SK-N-SH treated with all-trans-retinoic acid at 6 μM for 48 hours (cell line): ENCODE measurements at regions not wholly inside any gene's neighbourhood (a gene's known extent, or its start where the extent isn't known, plus 50 kb on each side); places are given as distances from the start of the nearest gene placed in this dataset.

Source experiments
- BACH2 ChIP-seq: fragments of 250-450 bp; sonication (Bioruptor Pico); IDR thresholded peaks from 2 replicates; pipeline ENCODE4 v1.9.0; 2021; ENCODE audit warnings: mild to moderate bottlenecking, borderline replicate concordance
- OSR1 ChIP-seq: fragments of 250-450 bp; sonication (Bioruptor Pico); IDR thresholded peaks from 2 replicates; pipeline ENCODE4 v1.8.0; 2022; ENCODE audit warnings: moderate library complexity, mild to moderate bottlenecking, inconsistent platforms
- PPARA ChIP-seq: fragments of 250-450 bp; sonication (Bioruptor Pico); IDR thresholded peaks from 2 replicates; pipeline ENCODE4 v1.5.0; 2020; ENCODE audit warnings: mild to moderate bottlenecking, borderline replicate concordance
- RARB ChIP-seq: fragments of 250-450 bp; sonication (Bioruptor Pico); IDR thresholded peaks from 2 replicates; pipeline ENCODE4 v1.8.0; 2021; ENCODE audit warnings: mild to moderate bottlenecking, moderate library complexity
- ZFP30 ChIP-seq: fragments of 450-650 bp; formaldehyde crosslinking; IDR thresholded peaks from 2 replicates; pipeline ENCODE4 v1.5.0; 2022; ENCODE audit warnings: mild to moderate bottlenecking, moderate library complexity
- ZNF8 ChIP-seq: fragments of 450-650 bp; formaldehyde crosslinking; IDR thresholded peaks from 2 replicates; pipeline ENCODE4 v1.5.0; 2020; ENCODE audit warnings: mild to moderate bottlenecking, moderate library complexity
- TF ChIP-seq, protein P1 (sequence below): fragments of 250-450 bp; sonication (Bioruptor Pico); IDR thresholded peaks from 2 replicates; pipeline ENCODE4 v1.8.0; 2020; ENCODE audit warnings: mild to moderate bottlenecking, moderate library complexity, borderline replicate concordance

- TF ChIP-seq BACH2 (no peak), OSR1 (CRISPR knock-in tag) (no peak), RARB (CRISPR knock-in tag) (no peak), ZNF8 (CRISPR knock-in tag) (no peak), PPARA (CRISPR knock-in tag) (no peak), ZFP30 (CRISPR knock-in tag) (no peak)
- TF ChIP-seq, protein P1, sequence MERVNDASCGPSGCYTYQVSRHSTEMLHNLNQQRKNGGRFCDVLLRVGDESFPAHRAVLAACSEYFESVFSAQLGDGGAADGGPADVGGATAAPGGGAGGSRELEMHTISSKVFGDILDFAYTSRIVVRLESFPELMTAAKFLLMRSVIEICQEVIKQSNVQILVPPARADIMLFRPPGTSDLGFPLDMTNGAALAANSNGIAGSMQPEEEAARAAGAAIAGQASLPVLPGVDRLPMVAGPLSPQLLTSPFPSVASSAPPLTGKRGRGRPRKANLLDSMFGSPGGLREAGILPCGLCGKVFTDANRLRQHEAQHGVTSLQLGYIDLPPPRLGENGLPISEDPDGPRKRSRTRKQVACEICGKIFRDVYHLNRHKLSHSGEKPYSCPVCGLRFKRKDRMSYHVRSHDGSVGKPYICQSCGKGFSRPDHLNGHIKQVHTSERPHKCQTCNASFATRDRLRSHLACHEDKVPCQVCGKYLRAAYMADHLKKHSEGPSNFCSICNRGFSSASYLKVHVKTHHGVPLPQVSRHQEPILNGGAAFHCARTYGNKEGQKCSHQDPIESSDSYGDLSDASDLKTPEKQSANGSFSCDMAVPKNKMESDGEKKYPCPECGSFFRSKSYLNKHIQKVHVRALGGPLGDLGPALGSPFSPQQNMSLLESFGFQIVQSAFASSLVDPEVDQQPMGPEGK (CRISPR knock-in tag) = no peak
Measured at GRCh38 chr3:25288413-25288812, 139.7 kb upstream of the RARB start.
